Heart left ventricle (tissue), 13 donors: ENCODE measurements at regions not wholly inside any gene's neighbourhood (a gene's known extent, or its start where the extent isn't known, plus 50 kb on each side); places are given as distances from the start of the nearest gene placed in this dataset.

Experiments used
- CTCF ChIP-seq, 12 donors: fragments of 200-600 bp; sonication (generic) in 4 of 12; IDR thresholded peaks; one replicate each; pipeline versions ENCODE4 v1.5.0 to v1.8.0; 2018 to 2022; ENCODE audit warnings: antibody characterized with exemption in 12 of 12, mild to moderate bottlenecking in 5 of 12
- POLR2A ChIP-seq, 2 donors: fragments of 450-650 bp; IDR thresholded peaks; one replicate each; pipeline ENCODE4 v1.6.1; 2017; ENCODE audit warnings: antibody characterized with exemption in 2 of 2, mild to moderate bottlenecking in 2 of 2, moderate library complexity in 2 of 2
- donor health status: ischemic (EF 13 %, LVEDD 7.1; RV severe dilation, severe dysfunction).
- donor health status: DM: no; HTN: yes; CAD: no.
- donor health status: DM: no; HTN: no; CAD: no.
- donor health status: ischemic (EF 25% LVEDD 6.9; RV normal size, moderate dysfunction).
- donor health status: ischemic (EF 25% LVEDD 5.7; RV mildly dilated, moderate dysfunction).
- donor health status: ischemic (EF 35%, LVEDD 5.7; RV mildly dilated, moderate dysfunction).
- donor health status: nonischemic (EF 11% LVEDD 7.7; RV severe dilation, severe dysfunction).
- donor health status: DM: yes; HTN: yes; CAD: no.
- donor health status: PGD.
- donor health status: ischemic (EF 29% LVEDD 5.4; RV normal size, mild dysfunction).
- donor health status: nonischemic (EF 23%, LVEDD 6.1; RV moderate dilation, normal function).

- no peak for TF ChIP-seq CTCF (IDR thresholded peaks at IDR 0.05)
- no peak for TF ChIP-seq POLR2A (IDR thresholded peaks at IDR 0.05)
Measured at GRCh38 chr3:55159016-55159415, 231.2 kb upstream of the LRTM1 start.
